HCT116 (cell line): ENCODE measurements at regions not wholly inside any gene's neighbourhood (a gene's known extent, or its start where the extent isn't known, plus 50 kb on each side); places are given as distances from the start of the nearest gene placed in this dataset.

Experiments
- ATAC-seq: fragments of 200-7000 bp; cut with Tn5 transposase; 2 replicates; pipeline ENCODE4 v1.9.1; 2020; ENCODE audit warnings: mild to moderate bottlenecking, moderate library complexity
- BruUV-seq: library from RNA; stranded (reverse); fragments of 400-500 nt; replicated peaks from 2 replicates; lab custom pipeline; 2021; lab: Mats Ljungman, UMichigan
- CTCF ChIA-PET: fragments of 300-600 bp; sonication (Branson Sonifier 250); formaldehyde crosslinking; loops from one replicate; lab custom pipeline; 2021; ENCODE audit warnings: antibody characterized with exemption; lab: Charles Lee
- POLR2A ChIA-PET: fragments of 300-600, 350-600 bp; sonication (Branson Sonifier 250); formaldehyde crosslinking; loops from one replicate; lab custom pipeline; 2021; ENCODE audit warnings: antibody characterized with exemption; lab: Charles Lee
- RAD21 ChIA-PET, 2 experiments: fragments of 300-600 bp; sonication (Branson Sonifier 250); formaldehyde crosslinking; loops; one replicate each; lab custom pipeline; 2023; ENCODE audit warnings: low total read pairs in 2 of 2; ENCODE audit not compliant: uncharacterized antibody in 2 of 2, unreplicated experiment in 2 of 2, low non-redundant PET in 1 of 2; lab: Charles Lee
- DNase-seq: peaks from one replicate; pipeline ENCODE4 v3.0.0-alpha.2; 2010; ENCODE audit warnings: low read depth, low spot score
- H2AFZ ChIP-seq: fragments of 200-600 bp; shearing (Covaris generic), sonication (generic); 2 replicates; pipeline ENCODE4 v1.6.1; 2017; ENCODE audit warnings: low read depth, mixed run types, mixed read lengths, antibody characterized with exemption, low read length; ENCODE audit not compliant: poor library complexity, severe bottlenecking
- H3K27ac ChIP-seq: 2 replicates; pipeline ENCODE4 v1.5.1; 2012; ENCODE audit warnings: low read depth, low read length
- H3K27me3 ChIP-seq: fragments of 200-600 bp; sonication (generic); 2 replicates; pipeline ENCODE4 v1.6.1; 2016; ENCODE audit warnings: mixed run types, low read length, mixed read lengths; ENCODE audit not compliant: insufficient read depth
- H3K36me3 ChIP-seq, 2 experiments: fragments of 200-500 bp in 1 of 2; fragments of 200-600 bp in 1 of 2; sonication (Bioruptor generic) in 1 of 2; sonication (generic) in 1 of 2; 2 replicates each; pipeline versions ENCODE4 v1.5.1 to v1.6.1; 2014 to 2016; ENCODE audit warnings: low read length in 2 of 2, inconsistent platforms in 1 of 2, mixed read lengths in 1 of 2, mixed run types in 1 of 2; ENCODE audit not compliant: insufficient read depth in 2 of 2, control insufficient read depth in 1 of 2
- H3K4me1 ChIP-seq, 2 experiments: fragments of 200-600 bp in 1 of 2; sonication (generic) in 1 of 2; 2 replicates each; pipeline versions ENCODE4 v1.5.1 to v1.6.1; 2012 to 2017; ENCODE audit warnings: low read length in 2 of 2, inconsistent platforms in 1 of 2, mild to moderate bottlenecking in 1 of 2, mixed read lengths in 1 of 2, mixed run types in 1 of 2, moderate library complexity in 1 of 2; ENCODE audit not compliant: insufficient read depth in 2 of 2, control insufficient read depth in 1 of 2
- H3K4me2 ChIP-seq: fragments of 200-600 bp; sonication (generic); 2 replicates; pipeline ENCODE4 v1.6.1; 2017; ENCODE audit warnings: mixed run types, low read length, mixed read lengths
- H3K4me3 ChIP-seq, 2 experiments: fragments of 200-600 bp in 1 of 2; sonication (generic) in 1 of 2; replicated peaks in 1 of 2; 2 replicates each; pipeline ENCODE4 v1.5.1; 2011 to 2016; ENCODE audit warnings: low read length in 2 of 2, control low read depth in 1 of 2, low read depth in 1 of 2, mild to moderate bottlenecking in 1 of 2, mixed read lengths in 1 of 2, mixed run types in 1 of 2
- H3K79me2 ChIP-seq: fragments of 200-600 bp; sonication (generic); 2 replicates; pipeline ENCODE4 v1.6.1; 2017; ENCODE audit warnings: mild to moderate bottlenecking, mixed run types, low read length, moderate library complexity, mixed read lengths; ENCODE audit not compliant: insufficient read depth
- H3K9ac ChIP-seq: fragments of 200-600 bp; sonication (generic); 2 replicates; pipeline ENCODE4 v1.6.1; 2016; ENCODE audit warnings: low read length, mixed read lengths
- H3K9me2 ChIP-seq: fragments of 200-600 bp; sonication (generic), shearing (Covaris generic); 2 replicates; pipeline ENCODE4 v1.6.1; 2017; ENCODE audit warnings: mixed run types, mild to moderate bottlenecking, moderate library complexity; ENCODE audit not compliant: insufficient read depth
- H3K9me3 ChIP-seq, 2 experiments: fragments of 200-500 bp in 1 of 2; fragments of 200-600 bp in 1 of 2; sonication (Bioruptor generic) in 1 of 2; sonication (generic) in 1 of 2; 2 replicates each; pipeline ENCODE4 v1.6.1; 2014 to 2017; ENCODE audit warnings: low read length in 2 of 2, mixed read lengths in 2 of 2, inconsistent platforms in 1 of 2, low read depth in 1 of 2, mild to moderate bottlenecking in 1 of 2, mixed run types in 1 of 2, moderate library complexity in 1 of 2; ENCODE audit not compliant: control insufficient read depth in 1 of 2, insufficient read depth in 1 of 2
- H4K20me1 ChIP-seq: fragments of 200-600 bp; sonication (generic), shearing (Covaris generic); 2 replicates; pipeline ENCODE4 v1.6.1; 2017; ENCODE audit warnings: mixed run types, mild to moderate bottlenecking, moderate library complexity; ENCODE audit not compliant: insufficient read depth
- CBX3 ChIP-seq: IDR thresholded peaks from 2 replicates; pipeline ENCODE4 v1.6.1; 2012; ENCODE audit warnings: low read depth
- CEBPB ChIP-seq: IDR thresholded peaks from 2 replicates; pipeline ENCODE4 v1.6.1; 2012; ENCODE audit warnings: low read depth
- CTCF ChIP-seq, 3 experiments: fragments of 200-600 bp in 1 of 3; sonication (generic) in 1 of 3; IDR thresholded peaks in 2 of 3; conservative IDR thresholded peaks in 1 of 3; 2 replicates each; pipeline ENCODE4 v1.5.1; 2012 to 2017; ENCODE audit warnings: low read depth in 2 of 3, low read length in 2 of 3, antibody characterized with exemption in 1 of 3, borderline replicate concordance in 1 of 3, control low read depth in 1 of 3, mild to moderate bottlenecking in 1 of 3, mixed read lengths in 1 of 3, mixed run types in 1 of 3, moderate library complexity in 1 of 3; ENCODE audit not compliant: insufficient read depth in 1 of 3
- ELF1 ChIP-seq: IDR thresholded peaks from 2 replicates; pipeline ENCODE4 v1.6.1; 2012; ENCODE audit warnings: low read depth, borderline replicate concordance
- EZH2phosphoT487 ChIP-seq: fragments of 200-600 bp; IDR thresholded peaks from 2 replicates; pipeline ENCODE4 v1.6.1; 2018; ENCODE audit warnings: antibody characterized with exemption, borderline replicate concordance
- FOSL1 ChIP-seq: IDR thresholded peaks from 2 replicates; pipeline ENCODE4 v1.6.1; 2012; ENCODE audit warnings: low read depth
- JUND ChIP-seq: IDR thresholded peaks from 2 replicates; pipeline ENCODE4 v1.6.1; 2012
- POLR2A ChIP-seq: IDR thresholded peaks from 2 replicates; pipeline ENCODE4 v1.7.0; 2011; ENCODE audit warnings: borderline replicate concordance; ENCODE audit not compliant: insufficient read depth, insufficient read length; ENCODE audit errors: extremely low read depth
- POLR2AphosphoS5 ChIP-seq: IDR thresholded peaks from 2 replicates; pipeline ENCODE4 v1.6.1; 2011; ENCODE audit warnings: mild to moderate bottlenecking, low read depth, low read length, moderate library complexity
- RAD21 ChIP-seq: IDR thresholded peaks from 2 replicates; pipeline ENCODE4 v1.6.1; 2012; ENCODE audit warnings: low read depth, mild to moderate bottlenecking
- SP1 ChIP-seq: IDR thresholded peaks from 2 replicates; pipeline ENCODE4 v1.6.1; 2012; ENCODE audit warnings: low read depth
- SRF ChIP-seq: IDR thresholded peaks from 2 replicates; pipeline ENCODE4 v1.6.1; 2012; ENCODE audit warnings: low read depth
- TCF7L2 ChIP-seq: IDR thresholded peaks from 2 replicates; pipeline ENCODE4 v1.7.0; 2011; ENCODE audit warnings: borderline replicate concordance, inconsistent platforms; ENCODE audit not compliant: insufficient read depth, insufficient read length; ENCODE audit errors: extremely low read depth
- YY1 ChIP-seq: IDR thresholded peaks from 2 replicates; pipeline ENCODE4 v1.6.1; 2011; ENCODE audit warnings: low read length, low read depth, moderate library complexity, mild to moderate bottlenecking; ENCODE audit not compliant: insufficient replicate concordance; ENCODE audit errors: extremely low read depth
- ZFX ChIP-seq: fragments of 450-650 bp; IDR thresholded peaks from 2 replicates; pipeline ENCODE4 v1.6.1; 2017
- ZNF274 ChIP-seq: fragments of 200-500 bp; sonication (Bioruptor generic); IDR thresholded peaks from 2 replicates; pipeline ENCODE4 v1.6.1; 2014; ENCODE audit warnings: mild to moderate bottlenecking, low read depth, low read length, inconsistent platforms
- intact Hi-C: fragments of 100-400 bp; cut with micrococcal nuclease; formaldehyde crosslinking; loops from 2 replicates; pipeline ENCODE4 v1.10.0; 2022
- TF ChIP-seq, protein P1 (sequence below): IDR thresholded peaks from 2 replicates; pipeline ENCODE4 v1.6.1; 2012; ENCODE audit warnings: low read depth
- TF ChIP-seq, protein P2 (sequence below): IDR thresholded peaks from 2 replicates; pipeline ENCODE4 v1.6.1; 2012
- TF ChIP-seq, protein P3 (sequence below): IDR thresholded peaks from 2 replicates; pipeline ENCODE4 v1.6.1; 2012
- TF ChIP-seq, protein P4 (sequence below): IDR thresholded peaks from 2 replicates; pipeline ENCODE4 v1.6.1; 2011; ENCODE audit warnings: mild to moderate bottlenecking, low read length, moderate library complexity; ENCODE audit not compliant: insufficient replicate concordance; ENCODE audit errors: extremely low read depth

GRCh38 chr1:199319341-199319740 lies 680.5 kb downstream of the PTPRC start:
- Histone ChIP-seq H3K9me3 (no peaks in the 10 kb centered on the region), H2AFZ (no peak overlapping the region), H3K27me3 (no peaks in the 10 kb centered on the region), H3K27ac (no peak overlapping the region), H3K9me2 (no peaks in the 10 kb centered on the region), H3K4me1 (no peaks in the 10 kb centered on the region), H3K9ac (no peak overlapping the region), H4K20me1 (no peaks in the 10 kb centered on the region), H3K4me2 (no peak overlapping the region), H3K4me3 (no peak overlapping the region), H3K79me2 (no peaks in the 10 kb centered on the region), H3K36me3 (no peaks in the 10 kb centered on the region)
- no TSS peak for BruUV-seq
- intact Hi-C loops: no loop called here
- DNase-seq: no peak
- no peak for ATAC-seq
- ChIA-PET CTCF (no interaction called here), POLR2A (no interaction called here), RAD21 (no interaction called here)
- TF ChIP-seq CTCF (IDR thresholded peaks at IDR 0.05 in 2 of 3, conservative IDR thresholded peaks at IDR 0.05 in 1 of 3; ENCODE audit: borderline replicate concordance in 1 of 3, insufficient read depth in 1 of 3, low read depth in 2 of 3, low read length in 2 of 3) (no peak), JUND (no peak), SRF (no peak), POLR2A (no peak), ZNF274 (no peak), TCF7L2 (no peak), CBX3 (no peak), POLR2AphosphoS5 (no peak), FOSL1 (no peak), CEBPB (no peak), ELF1 (no peak), ZFX (no peak), SP1 (no peak), RAD21 (no peak), EZH2phosphoT487 (no peak), YY1 (no peak)
- TF ChIP-seq, protein P1, sequence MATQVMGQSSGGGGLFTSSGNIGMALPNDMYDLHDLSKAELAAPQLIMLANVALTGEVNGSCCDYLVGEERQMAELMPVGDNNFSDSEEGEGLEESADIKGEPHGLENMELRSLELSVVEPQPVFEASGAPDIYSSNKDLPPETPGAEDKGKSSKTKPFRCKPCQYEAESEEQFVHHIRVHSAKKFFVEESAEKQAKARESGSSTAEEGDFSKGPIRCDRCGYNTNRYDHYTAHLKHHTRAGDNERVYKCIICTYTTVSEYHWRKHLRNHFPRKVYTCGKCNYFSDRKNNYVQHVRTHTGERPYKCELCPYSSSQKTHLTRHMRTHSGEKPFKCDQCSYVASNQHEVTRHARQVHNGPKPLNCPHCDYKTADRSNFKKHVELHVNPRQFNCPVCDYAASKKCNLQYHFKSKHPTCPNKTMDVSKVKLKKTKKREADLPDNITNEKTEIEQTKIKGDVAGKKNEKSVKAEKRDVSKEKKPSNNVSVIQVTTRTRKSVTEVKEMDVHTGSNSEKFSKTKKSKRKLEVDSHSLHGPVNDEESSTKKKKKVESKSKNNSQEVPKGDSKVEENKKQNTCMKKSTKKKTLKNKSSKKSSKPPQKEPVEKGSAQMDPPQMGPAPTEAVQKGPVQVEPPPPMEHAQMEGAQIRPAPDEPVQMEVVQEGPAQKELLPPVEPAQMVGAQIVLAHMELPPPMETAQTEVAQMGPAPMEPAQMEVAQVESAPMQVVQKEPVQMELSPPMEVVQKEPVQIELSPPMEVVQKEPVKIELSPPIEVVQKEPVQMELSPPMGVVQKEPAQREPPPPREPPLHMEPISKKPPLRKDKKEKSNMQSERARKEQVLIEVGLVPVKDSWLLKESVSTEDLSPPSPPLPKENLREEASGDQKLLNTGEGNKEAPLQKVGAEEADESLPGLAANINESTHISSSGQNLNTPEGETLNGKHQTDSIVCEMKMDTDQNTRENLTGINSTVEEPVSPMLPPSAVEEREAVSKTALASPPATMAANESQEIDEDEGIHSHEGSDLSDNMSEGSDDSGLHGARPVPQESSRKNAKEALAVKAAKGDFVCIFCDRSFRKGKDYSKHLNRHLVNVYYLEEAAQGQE: no peak
- TF ChIP-seq, protein P2, sequence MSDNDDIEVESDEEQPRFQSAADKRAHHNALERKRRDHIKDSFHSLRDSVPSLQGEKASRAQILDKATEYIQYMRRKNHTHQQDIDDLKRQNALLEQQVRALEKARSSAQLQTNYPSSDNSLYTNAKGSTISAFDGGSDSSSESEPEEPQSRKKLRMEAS: no peak
- TF ChIP-seq, protein P3, sequence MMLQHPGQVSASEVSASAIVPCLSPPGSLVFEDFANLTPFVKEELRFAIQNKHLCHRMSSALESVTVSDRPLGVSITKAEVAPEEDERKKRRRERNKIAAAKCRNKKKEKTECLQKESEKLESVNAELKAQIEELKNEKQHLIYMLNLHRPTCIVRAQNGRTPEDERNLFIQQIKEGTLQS: no peak
- TF ChIP-seq, protein P4, sequence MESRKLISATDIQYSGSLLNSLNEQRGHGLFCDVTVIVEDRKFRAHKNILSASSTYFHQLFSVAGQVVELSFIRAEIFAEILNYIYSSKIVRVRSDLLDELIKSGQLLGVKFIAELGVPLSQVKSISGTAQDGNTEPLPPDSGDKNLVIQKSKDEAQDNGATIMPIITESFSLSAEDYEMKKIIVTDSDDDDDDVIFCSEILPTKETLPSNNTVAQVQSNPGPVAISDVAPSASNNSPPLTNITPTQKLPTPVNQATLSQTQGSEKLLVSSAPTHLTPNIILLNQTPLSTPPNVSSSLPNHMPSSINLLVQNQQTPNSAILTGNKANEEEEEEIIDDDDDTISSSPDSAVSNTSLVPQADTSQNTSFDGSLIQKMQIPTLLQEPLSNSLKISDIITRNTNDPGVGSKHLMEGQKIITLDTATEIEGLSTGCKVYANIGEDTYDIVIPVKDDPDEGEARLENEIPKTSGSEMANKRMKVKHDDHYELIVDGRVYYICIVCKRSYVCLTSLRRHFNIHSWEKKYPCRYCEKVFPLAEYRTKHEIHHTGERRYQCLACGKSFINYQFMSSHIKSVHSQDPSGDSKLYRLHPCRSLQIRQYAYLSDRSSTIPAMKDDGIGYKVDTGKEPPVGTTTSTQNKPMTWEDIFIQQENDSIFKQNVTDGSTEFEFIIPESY: no peak
